ENCODE measurements at regions not wholly inside any gene's neighbourhood (a gene's known extent, or its start where the extent isn't known, plus 50 kb on each side); places are given as distances from the start of the nearest gene placed in this dataset.

GRCh38 chr16:18059577-18059976, 277.0 kb downstream of the NPIPA8 start:
- Histone ChIP-seq H3K36me3 (ENCODE audit: control insufficient read depth, insufficient read depth, low read length) (no peaks in the 10 kb centered on the region), H3K27me3 (ENCODE audit: control insufficient read depth, insufficient read depth, low read length) (no peaks in the 10 kb centered on the region), H3K4me3 (ENCODE audit: low read depth, low read length) (no peak overlapping the region)
- ChIA-PET CTCF (no interaction called here), POLR2A (no interaction called here)
- no peak for TF ChIP-seq CTCF (IDR thresholded peaks at IDR 0.05; ENCODE audit: insufficient read depth, low read depth, low read length)
- DNase-seq (ENCODE audit: low read depth), result no peak

- ChIA-PET CTCF (no interaction called here), POLR2A (no interaction called here)
- Histone ChIP-seq H3K36me3 (ENCODE audit: control insufficient read depth, insufficient read depth, low read length) (no peaks in the 10 kb centered on the region), H3K27me3 (ENCODE audit: control insufficient read depth, insufficient read depth, low read length) (no peaks in the 10 kb centered on the region), H3K4me3 (ENCODE audit: low read depth, low read length) (no peak overlapping the region)
- no peak for TF ChIP-seq CTCF (IDR thresholded peaks at IDR 0.05; ENCODE audit: insufficient read depth, low read depth, low read length)
- no peak for DNase-seq (ENCODE audit: low read depth)
These were observed 277.4 kb downstream of the NPIPA8 start for GRCh38 chr16:18059089-18059488.

- Histone ChIP-seq H3K36me3 (ENCODE audit: control insufficient read depth, insufficient read depth, low read length) (no peaks in the 10 kb centered on the region), H3K4me3 (ENCODE audit: low read depth, low read length) (no peak overlapping the region), H3K27me3 (ENCODE audit: control insufficient read depth, insufficient read depth, low read length) (no peaks in the 10 kb centered on the region)
- CTCF ChIA-PET, result interaction anchor here (1.2 kb wide), 1 partner anchor 309 kb away, joined by 3 read pairs; no protein-coding TSS in a partner anchor
- POLR2A ChIA-PET, result no interaction called here
- DNase-seq (ENCODE audit: low read depth), result no peak
- TF ChIP-seq CTCF (IDR thresholded peaks at IDR 0.05; ENCODE audit: insufficient read depth, low read depth, low read length), result no peak
These were observed 281.1 kb downstream of the NPIPA8 start for GRCh38 chr16:18055411-18055916.

GRCh38 chr16:18050777-18051176, 285.8 kb downstream of the NPIPA8 start:
- H3K36me3 ChIP-seq (ENCODE audit: control insufficient read depth, insufficient read depth, low read length), result no peaks in the 10 kb centered on the region
- TF ChIP-seq CTCF (IDR thresholded peaks at IDR 0.05; ENCODE audit: insufficient read depth, low read depth, low read length), result no peak
- no peaks in the 10 kb centered on the region for H3K27me3 ChIP-seq (ENCODE audit: control insufficient read depth, insufficient read depth, low read length)
- ChIA-PET POLR2A (no interaction called here), CTCF (no interaction called here)
- no peak overlapping the region for H3K4me3 ChIP-seq (ENCODE audit: low read depth, low read length)
- DNase-seq (ENCODE audit: low read depth), result no peak

GRCh38 chr16:18050234-18050633, 286.3 kb downstream of the NPIPA8 start:
- ChIA-PET CTCF (no interaction called here), POLR2A (no interaction called here)
- Histone ChIP-seq H3K4me3 (ENCODE audit: low read depth, low read length) (no peak overlapping the region), H3K36me3 (ENCODE audit: control insufficient read depth, insufficient read depth, low read length) (no peaks in the 10 kb centered on the region), H3K27me3 (ENCODE audit: control insufficient read depth, insufficient read depth, low read length) (no peaks in the 10 kb centered on the region)
- DNase-seq (ENCODE audit: low read depth), result no peak
- no peak for TF ChIP-seq CTCF (IDR thresholded peaks at IDR 0.05; ENCODE audit: insufficient read depth, low read depth, low read length)
